ENCODE measurements at regions not wholly inside any gene's neighbourhood (a gene's known extent, or its start where the extent isn't known, plus 50 kb on each side); places are given as distances from the start of the nearest gene placed in this dataset.

- H3K9me3 Mint-ChIP-seq (ENCODE audit: unreplicated experiment): no peaks in the 10 kb centered on the region
- H3K4me1 Mint-ChIP-seq (ENCODE audit: low read depth, unreplicated experiment): no peaks in the 10 kb centered on the region
- TF ChIP-seq CTCF (IDR thresholded peaks at IDR 0.05; ENCODE audit: partially characterized antibody, unreplicated experiment): no peak
- DNase-seq: no peak
- no peak overlapping the region for H3K27ac Mint-ChIP-seq (ENCODE audit: unreplicated experiment)
- H3K4me3 Mint-ChIP-seq (ENCODE audit: unreplicated experiment): no peak overlapping the region
- H3K36me3 Mint-ChIP-seq (ENCODE audit: unreplicated experiment): peaks cover 5% of the 10 kb centered on the region
- H3K27me3 Mint-ChIP-seq (ENCODE audit: unreplicated experiment): peaks cover 2% of the 10 kb centered on the region
Observed at GRCh38 chr7:54810401-54810800, 51.4 kb upstream of the SEC61G start.

- peaks cover 2% of the 10 kb centered on the region for H3K27me3 Mint-ChIP-seq (ENCODE audit: unreplicated experiment)
- no peak for DNase-seq
- H3K4me1 Mint-ChIP-seq (ENCODE audit: low read depth, unreplicated experiment): no peaks in the 10 kb centered on the region
- no peak overlapping the region for H3K4me3 Mint-ChIP-seq (ENCODE audit: unreplicated experiment)
- no peak for TF ChIP-seq CTCF (IDR thresholded peaks at IDR 0.05; ENCODE audit: partially characterized antibody, unreplicated experiment)
- H3K36me3 Mint-ChIP-seq (ENCODE audit: unreplicated experiment): peaks cover 5% of the 10 kb centered on the region
- no peak overlapping the region for H3K27ac Mint-ChIP-seq (ENCODE audit: unreplicated experiment)
- no peaks in the 10 kb centered on the region for H3K9me3 Mint-ChIP-seq (ENCODE audit: unreplicated experiment)
Observed at GRCh38 chr7:54811041-54811845, 52.2 kb upstream of the SEC61G start.

- no peaks in the 10 kb centered on the region for H3K9me3 Mint-ChIP-seq (ENCODE audit: unreplicated experiment)
- H3K4me3 Mint-ChIP-seq (ENCODE audit: unreplicated experiment): no peak overlapping the region
- no peak overlapping the region for H3K27ac Mint-ChIP-seq (ENCODE audit: unreplicated experiment)
- no peaks in the 10 kb centered on the region for H3K4me1 Mint-ChIP-seq (ENCODE audit: low read depth, unreplicated experiment)
- H3K36me3 Mint-ChIP-seq (ENCODE audit: unreplicated experiment): peaks cover 5% of the 10 kb centered on the region
- no peak for DNase-seq
- TF ChIP-seq CTCF (IDR thresholded peaks at IDR 0.05; ENCODE audit: partially characterized antibody, unreplicated experiment): no peak
- peaks cover 2% of the 10 kb centered on the region for H3K27me3 Mint-ChIP-seq (ENCODE audit: unreplicated experiment)
Observed at GRCh38 chr7:54811846-54812254, 52.8 kb upstream of the SEC61G start.

GRCh38 chr7:54812756-54813322 lies 53.8 kb upstream of the SEC61G start:
- no peak overlapping the region for H3K27ac Mint-ChIP-seq (ENCODE audit: unreplicated experiment)
- no peaks in the 10 kb centered on the region for H3K4me1 Mint-ChIP-seq (ENCODE audit: low read depth, unreplicated experiment)
- no peak overlapping the region for H3K4me3 Mint-ChIP-seq (ENCODE audit: unreplicated experiment)
- H3K36me3 Mint-ChIP-seq (ENCODE audit: unreplicated experiment): peaks cover 5% of the 10 kb centered on the region
- DNase-seq: no peak
- H3K27me3 Mint-ChIP-seq (ENCODE audit: unreplicated experiment): no peaks in the 10 kb centered on the region
- TF ChIP-seq CTCF (IDR thresholded peaks at IDR 0.05; ENCODE audit: partially characterized antibody, unreplicated experiment): no peak
- H3K9me3 Mint-ChIP-seq (ENCODE audit: unreplicated experiment): no peaks in the 10 kb centered on the region

- DNase-seq: no peak
- Mint-ChIP-seq H3K27ac (ENCODE audit: unreplicated experiment) (no peak overlapping the region), H3K27me3 (ENCODE audit: unreplicated experiment) (no peaks in the 10 kb centered on the region), H3K4me1 (ENCODE audit: low read depth, unreplicated experiment) (no peaks in the 10 kb centered on the region), H3K36me3 (ENCODE audit: unreplicated experiment) (peaks cover 5% of the 10 kb centered on the region), H3K4me3 (ENCODE audit: unreplicated experiment) (no peak overlapping the region), H3K9me3 (ENCODE audit: unreplicated experiment) (no peaks in the 10 kb centered on the region)
- TF ChIP-seq CTCF (IDR thresholded peaks at IDR 0.05; ENCODE audit: partially characterized antibody, unreplicated experiment): no peak
Observed at GRCh38 chr7:54813398-54813797, 54.4 kb upstream of the SEC61G start.

Measured in glutamatergic neuron (in vitro differentiated cells).